ENCODE measurements at regions not wholly inside any gene's neighbourhood (a gene's known extent, or its start where the extent isn't known, plus 50 kb on each side); places are given as distances from the start of the nearest gene placed in this dataset.

- TF ChIP-seq POLR2A (IDR thresholded peaks at IDR 0.05), result no peak
- no peak for TF ChIP-seq CTCF (IDR thresholded peaks at IDR 0.05 in 4 of 5, conservative IDR thresholded peaks at IDR 0.05 in 1 of 5)
These were observed 67.5 kb upstream of the RNPC3 start for GRCh38 chr1:103457886-103458455.

Data from gastrocnemius medialis (tissue), 4 donors.